ENCODE measurements at regions not wholly inside any gene's neighbourhood (a gene's known extent, or its start where the extent isn't known, plus 50 kb on each side); places are given as distances from the start of the nearest gene placed in this dataset.

GRCh38 chr9:82558855-82559630 is 503.9 kb downstream of the RASEF start:
- no peak for TF ChIP-seq CTCF (conservative IDR thresholded peaks at IDR 0.05; ENCODE audit: low read depth, low read length)
- TF ChIP-seq EZH2 (IDR thresholded peaks at IDR 0.05; ENCODE audit: low read length, unreplicated experiment): no peak
- TF ChIP-seq EZH2phosphoT487 (IDR thresholded peaks at IDR 0.05; ENCODE audit: borderline replicate concordance, low read length): no peak

Measured in PC-3 (cell line).